Astrocyte (in vitro differentiated cells and primary cell): ENCODE measurements at regions not wholly inside any gene's neighbourhood (a gene's known extent, or its start where the extent isn't known, plus 50 kb on each side); places are given as distances from the start of the nearest gene placed in this dataset.

ENCODE experiments used
- DNase-seq: peaks from one replicate; pipeline ENCODE4 v3.0.0-alpha.2; 2010; ENCODE audit warnings: low read depth
- FAIRE-seq: peaks from 2 replicates; lab custom pipeline; 2011; peaks lifted over from hg19 to GRCh38; lab: Jason Lieb, UNC
- H2AFZ ChIP-seq: 2 replicates; pipeline ENCODE4 v1.6.0; 2012; ENCODE audit warnings: low read depth, low read length, inconsistent platforms
- H3K27ac ChIP-seq: 2 replicates; pipeline ENCODE4 v1.5.1; 2011; ENCODE audit warnings: low read depth, low read length, inconsistent platforms
- H3K27me3 ChIP-seq: 2 replicates; pipeline ENCODE4 v1.6.0; 2011; ENCODE audit warnings: low read length, inconsistent platforms; ENCODE audit not compliant: insufficient read depth
- H3K36me3 ChIP-seq: 2 replicates; pipeline ENCODE4 v1.5.1; 2011; ENCODE audit warnings: low read length, inconsistent platforms; ENCODE audit not compliant: insufficient read depth
- H3K4me1 ChIP-seq: 2 replicates; pipeline ENCODE4 v1.5.1; 2011; ENCODE audit warnings: low read length, inconsistent platforms; ENCODE audit not compliant: insufficient read depth
- H3K4me2 ChIP-seq: 2 replicates; pipeline ENCODE4 v1.6.0; 2012; ENCODE audit warnings: low read length, inconsistent platforms
- H3K4me3 ChIP-seq: 2 replicates; pipeline ENCODE4 v1.5.1; 2011; ENCODE audit warnings: low read depth, mild to moderate bottlenecking, low read length, inconsistent platforms; ENCODE audit not compliant: insufficient read depth
- H3K79me2 ChIP-seq: 2 replicates; pipeline ENCODE4 v1.6.0; 2012; ENCODE audit warnings: mild to moderate bottlenecking, low read length, inconsistent platforms; ENCODE audit not compliant: insufficient read depth
- H3K9ac ChIP-seq: 2 replicates; pipeline ENCODE4 v1.6.0; 2012; ENCODE audit warnings: mild to moderate bottlenecking, low read length, inconsistent platforms
- H3K9me3 ChIP-seq: 2 replicates; pipeline ENCODE4 v1.5.1; 2012; ENCODE audit warnings: low read depth, mild to moderate bottlenecking, low read length, inconsistent platforms; ENCODE audit not compliant: insufficient read depth
- H4K20me1 ChIP-seq: 2 replicates; pipeline ENCODE4 v1.6.0; 2012; ENCODE audit warnings: low read length, inconsistent platforms; ENCODE audit not compliant: insufficient read depth
- H3K27ac Mint-ChIP-seq: one replicate; pipeline ENCODE4 v1.8.0; 2021; ENCODE audit warnings: mild to moderate bottlenecking, mixed read lengths; ENCODE audit not compliant: unreplicated experiment
- H3K27me3 Mint-ChIP-seq: one replicate; pipeline ENCODE4 v1.8.0; 2021; ENCODE audit warnings: low read depth, mixed read lengths; ENCODE audit not compliant: unreplicated experiment
- H3K36me3 Mint-ChIP-seq: one replicate; pipeline ENCODE4 v1.8.0; 2021; ENCODE audit warnings: low read depth, mixed read lengths; ENCODE audit not compliant: unreplicated experiment
- H3K4me1 Mint-ChIP-seq: one replicate; pipeline ENCODE4 v1.8.0; 2021; ENCODE audit warnings: low read depth, mixed read lengths; ENCODE audit not compliant: unreplicated experiment
- H3K4me3 Mint-ChIP-seq: one replicate; pipeline ENCODE4 v1.8.0; 2021; ENCODE audit warnings: mild to moderate bottlenecking, moderate library complexity, mixed read lengths; ENCODE audit not compliant: unreplicated experiment
- H3K9me3 Mint-ChIP-seq: one replicate; pipeline ENCODE4 v1.8.0; 2021; ENCODE audit warnings: mild to moderate bottlenecking, mixed read lengths; ENCODE audit not compliant: unreplicated experiment
- CTCF ChIP-seq: IDR thresholded peaks from 2 replicates; pipeline ENCODE4 v1.5.1; 2011; ENCODE audit warnings: low read depth, mild to moderate bottlenecking, inconsistent platforms, low read length, moderate library complexity; ENCODE audit not compliant: insufficient read depth
- EZH2 ChIP-seq: IDR thresholded peaks from 2 replicates; pipeline ENCODE4 v1.6.1; 2012; ENCODE audit warnings: mild to moderate bottlenecking, low read length, inconsistent platforms; ENCODE audit not compliant: insufficient read depth

GRCh38 chr2:125373293-125373692 is 1282.7 kb upstream of the GYPC start:
- no peaks in the 10 kb centered on the region for H3K9me3 ChIP-seq
- no peak overlapping the region for H3K9ac ChIP-seq
- H3K27ac ChIP-seq, result no peak overlapping the region
- Mint-ChIP-seq H3K9me3 (no peaks in the 10 kb centered on the region), H3K27ac (no peak overlapping the region), H3K4me3 (no peak overlapping the region), H3K27me3 (no peaks in the 10 kb centered on the region), H3K36me3 (no peaks in the 10 kb centered on the region), H3K4me1 (no peaks in the 10 kb centered on the region)
- no peak overlapping the region for H2AFZ ChIP-seq
- DNase-seq (no peak), FAIRE-seq (no peak)
- H3K4me2 ChIP-seq, result no peak overlapping the region
- no peaks in the 10 kb centered on the region for H3K27me3 ChIP-seq
- TF ChIP-seq EZH2 (no peak), CTCF (no peak)
- no peaks in the 10 kb centered on the region for H4K20me1 ChIP-seq
- no peaks in the 10 kb centered on the region for H3K79me2 ChIP-seq
- H3K36me3 ChIP-seq, result no peaks in the 10 kb centered on the region
- no peaks in the 10 kb centered on the region for H3K4me1 ChIP-seq
- no peak overlapping the region for H3K4me3 ChIP-seq

- Histone ChIP-seq H3K36me3 (no peaks in the 10 kb centered on the region), H3K27ac (no peak overlapping the region), H3K27me3 (no peaks in the 10 kb centered on the region), H3K4me3 (no peak overlapping the region), H3K9me3 (no peaks in the 10 kb centered on the region), H3K79me2 (no peaks in the 10 kb centered on the region), H3K4me2 (no peak overlapping the region), H2AFZ (no peak overlapping the region), H4K20me1 (no peaks in the 10 kb centered on the region), H3K9ac (no peak overlapping the region), H3K4me1 (no peaks in the 10 kb centered on the region)
- DNase-seq (no peak), FAIRE-seq (no peak)
- no peak overlapping the region for H3K4me3 Mint-ChIP-seq
- TF ChIP-seq CTCF, result no peak
- no peak for TF ChIP-seq EZH2
- H3K9me3 Mint-ChIP-seq, result peaks cover 3% of the 10 kb centered on the region
- no peaks in the 10 kb centered on the region for H3K27me3 Mint-ChIP-seq
- no peak overlapping the region for H3K27ac Mint-ChIP-seq
- H3K4me1 Mint-ChIP-seq, result no peaks in the 10 kb centered on the region
- H3K36me3 Mint-ChIP-seq, result no peaks in the 10 kb centered on the region
Observed at GRCh38 chr2:125386074-125386473, 1269.9 kb upstream of the GYPC start.

GRCh38 chr2:125397535-125398251 is 1258.3 kb upstream of the GYPC start:
- Mint-ChIP-seq H3K4me3 (no peak overlapping the region), H3K9me3 (no peaks in the 10 kb centered on the region), H3K36me3 (no peaks in the 10 kb centered on the region), H3K27ac (no peak overlapping the region), H3K4me1 (peaks cover 3% of the 10 kb centered on the region), H3K27me3 (no peaks in the 10 kb centered on the region)
- H3K27ac ChIP-seq, result no peak overlapping the region
- no peak for TF ChIP-seq CTCF
- TF ChIP-seq EZH2, result no peak
- no peak for FAIRE-seq
- DNase-seq, result no peak
- H3K4me1 ChIP-seq, result no peaks in the 10 kb centered on the region
- H3K27me3 ChIP-seq, result no peaks in the 10 kb centered on the region
- H3K4me3 ChIP-seq, result no peak overlapping the region
- H2AFZ ChIP-seq, result no peak overlapping the region
- H3K79me2 ChIP-seq, result no peaks in the 10 kb centered on the region
- H3K9me3 ChIP-seq, result no peaks in the 10 kb centered on the region
- no peaks in the 10 kb centered on the region for H4K20me1 ChIP-seq
- no peaks in the 10 kb centered on the region for H3K36me3 ChIP-seq
- no peak overlapping the region for H3K4me2 ChIP-seq
- H3K9ac ChIP-seq, result no peak overlapping the region
